ENCODE measurements at regions not wholly inside any gene's neighbourhood (a gene's known extent, or its start where the extent isn't known, plus 50 kb on each side); places are given as distances from the start of the nearest gene placed in this dataset.

DNA sequence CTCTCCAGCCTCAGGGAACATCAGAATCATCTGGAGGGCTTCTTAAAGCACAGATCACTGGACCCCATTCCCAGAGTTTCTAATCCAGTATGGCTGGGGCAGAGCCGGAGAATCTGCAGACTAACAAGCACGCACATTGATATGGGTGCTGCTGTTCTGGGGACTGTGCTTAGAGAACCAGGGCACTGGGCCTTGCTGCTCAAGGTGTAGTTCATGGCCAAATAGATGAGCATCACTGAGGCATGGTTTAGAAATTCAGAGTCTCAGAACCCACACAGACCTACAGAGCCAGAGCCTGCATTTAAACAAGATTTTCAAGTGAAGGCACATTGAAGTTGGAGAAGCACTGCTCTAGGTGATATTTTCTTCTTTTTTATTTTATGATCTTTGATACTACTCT is 376.8 kb upstream of the PHF14 start:
- Mint-ChIP-seq H3K4me1 (no peaks in the 10 kb centered on the region), H3K27me3 (ENCODE audit: low read depth) (no peaks in the 10 kb centered on the region), H3K27ac (no peak overlapping the region), H3K36me3 (ENCODE audit: low read depth) (no peaks in the 10 kb centered on the region), H3K9me3 (no peaks in the 10 kb centered on the region), H3K4me3 (no peak overlapping the region)
- TF ChIP-seq CTCF (IDR thresholded peaks at IDR 0.05; ENCODE audit: unreplicated experiment in 3 of 3): no peak

GRCh38 chr7:10604128-10604527 is 369.5 kb upstream of the PHF14 start:
- Mint-ChIP-seq H3K27me3 (ENCODE audit: low read depth) (no peaks in the 10 kb centered on the region), H3K9me3 (no peaks in the 10 kb centered on the region), H3K4me1 (no peaks in the 10 kb centered on the region), H3K27ac (no peak overlapping the region), H3K36me3 (ENCODE audit: low read depth) (no peaks in the 10 kb centered on the region), H3K4me3 (no peak overlapping the region)
- TF ChIP-seq CTCF (IDR thresholded peaks at IDR 0.05; ENCODE audit: unreplicated experiment in 3 of 3): no peak

DNA sequence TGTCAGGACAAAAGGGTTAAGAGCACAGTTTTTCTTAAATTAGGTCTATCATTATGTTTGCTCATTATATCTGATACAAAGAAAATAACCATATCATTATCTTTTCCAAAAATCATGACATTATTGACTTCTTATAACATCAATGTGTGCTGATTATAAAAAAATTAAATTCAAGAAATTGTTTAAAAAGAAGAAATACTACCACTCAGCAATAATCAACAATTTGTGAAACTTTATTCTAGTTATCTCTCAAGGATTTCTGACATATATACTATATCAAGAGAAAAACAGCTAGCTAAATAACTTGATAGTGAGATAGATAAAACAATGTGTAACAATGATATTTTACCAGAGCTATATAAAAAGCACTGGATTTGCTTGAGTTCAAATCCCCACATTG is 360.7 kb upstream of the PHF14 start:
- no peaks in the 10 kb centered on the region for H3K4me1 Mint-ChIP-seq
- no peaks in the 10 kb centered on the region for H3K9me3 Mint-ChIP-seq
- TF ChIP-seq CTCF (IDR thresholded peaks at IDR 0.05; ENCODE audit: unreplicated experiment in 3 of 3): no peak
- peaks cover 3% of the 10 kb centered on the region for H3K27me3 Mint-ChIP-seq (ENCODE audit: low read depth)
- H3K36me3 Mint-ChIP-seq (ENCODE audit: low read depth): no peaks in the 10 kb centered on the region
- no peak overlapping the region for H3K4me3 Mint-ChIP-seq
- no peak overlapping the region for H3K27ac Mint-ChIP-seq

DNA sequence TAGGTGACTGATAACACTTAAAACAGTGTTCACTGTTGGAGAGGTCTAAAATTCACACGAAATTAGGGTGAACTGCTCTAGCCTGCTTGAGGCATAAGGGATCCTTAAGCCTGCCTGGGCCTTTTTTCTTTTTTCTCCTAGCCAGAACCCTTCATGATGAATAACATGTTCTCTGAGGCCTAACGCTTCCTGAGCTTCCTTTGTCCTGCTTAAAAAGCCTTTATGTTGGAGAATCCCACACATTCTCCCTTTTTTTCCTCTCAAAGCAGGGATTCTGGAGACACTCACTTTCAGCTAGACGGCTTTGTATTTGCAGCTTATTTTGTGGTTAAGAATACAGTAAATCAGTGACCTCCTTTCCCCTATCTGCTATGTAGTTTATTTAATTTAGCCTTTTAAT is 354.7 kb upstream of the PHF14 start:
- Mint-ChIP-seq H3K9me3 (no peaks in the 10 kb centered on the region), H3K27me3 (ENCODE audit: low read depth) (no peaks in the 10 kb centered on the region), H3K4me3 (no peak overlapping the region), H3K36me3 (ENCODE audit: low read depth) (no peaks in the 10 kb centered on the region), H3K4me1 (no peaks in the 10 kb centered on the region), H3K27ac (no peak overlapping the region)
- TF ChIP-seq CTCF (IDR thresholded peaks at IDR 0.05; ENCODE audit: unreplicated experiment in 3 of 3): no peak

GRCh38 chr7:10632712-10633111 is 341.0 kb upstream of the PHF14 start:
- no peak overlapping the region for H3K27ac Mint-ChIP-seq
- no peaks in the 10 kb centered on the region for H3K4me1 Mint-ChIP-seq
- peaks cover 22% of the 10 kb centered on the region for H3K9me3 Mint-ChIP-seq
- peaks cover 3% of the 10 kb centered on the region for H3K27me3 Mint-ChIP-seq (ENCODE audit: low read depth)
- H3K36me3 Mint-ChIP-seq (ENCODE audit: low read depth): no peaks in the 10 kb centered on the region
- no peak overlapping the region for H3K4me3 Mint-ChIP-seq
- TF ChIP-seq CTCF (IDR thresholded peaks at IDR 0.05; ENCODE audit: unreplicated experiment in 3 of 3): no peak

GRCh38 chr7:10634239-10634638 is 339.4 kb upstream of the PHF14 start:
- no peaks in the 10 kb centered on the region for H3K36me3 Mint-ChIP-seq (ENCODE audit: low read depth)
- no peak for TF ChIP-seq CTCF (IDR thresholded peaks at IDR 0.05; ENCODE audit: unreplicated experiment in 3 of 3)
- H3K27ac Mint-ChIP-seq: no peak overlapping the region
- no peaks in the 10 kb centered on the region for H3K4me1 Mint-ChIP-seq
- peaks cover 3% of the 10 kb centered on the region for H3K27me3 Mint-ChIP-seq (ENCODE audit: low read depth)
- no peak overlapping the region for H3K4me3 Mint-ChIP-seq
- peaks cover 12% of the 10 kb centered on the region for H3K9me3 Mint-ChIP-seq
